ENCODE measurements at regions not wholly inside any gene's neighbourhood (a gene's known extent, or its start where the extent isn't known, plus 50 kb on each side); places are given as distances from the start of the nearest gene placed in this dataset.

DNA sequence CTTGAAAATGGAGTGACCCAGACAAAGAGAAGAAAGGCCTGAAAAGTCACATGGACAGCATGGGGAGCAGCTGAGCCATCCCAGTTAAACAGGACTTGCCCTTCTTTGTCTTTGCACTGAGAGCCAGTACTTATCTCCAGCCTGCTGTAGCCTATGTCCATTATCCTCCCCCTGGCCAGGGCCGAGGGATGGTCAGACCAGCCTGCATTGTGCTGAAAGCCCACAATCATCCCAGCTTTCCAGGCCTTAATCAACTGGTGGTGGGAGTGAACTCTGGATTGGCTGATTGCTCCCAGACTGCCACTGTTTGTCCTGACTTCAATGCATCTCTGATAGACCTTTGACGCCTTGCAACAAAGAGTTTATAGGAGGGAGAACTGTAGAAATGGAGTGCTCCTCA lies 453.1 kb downstream of the EPHA5 start:
- TF ChIP-seq, protein P1, sequence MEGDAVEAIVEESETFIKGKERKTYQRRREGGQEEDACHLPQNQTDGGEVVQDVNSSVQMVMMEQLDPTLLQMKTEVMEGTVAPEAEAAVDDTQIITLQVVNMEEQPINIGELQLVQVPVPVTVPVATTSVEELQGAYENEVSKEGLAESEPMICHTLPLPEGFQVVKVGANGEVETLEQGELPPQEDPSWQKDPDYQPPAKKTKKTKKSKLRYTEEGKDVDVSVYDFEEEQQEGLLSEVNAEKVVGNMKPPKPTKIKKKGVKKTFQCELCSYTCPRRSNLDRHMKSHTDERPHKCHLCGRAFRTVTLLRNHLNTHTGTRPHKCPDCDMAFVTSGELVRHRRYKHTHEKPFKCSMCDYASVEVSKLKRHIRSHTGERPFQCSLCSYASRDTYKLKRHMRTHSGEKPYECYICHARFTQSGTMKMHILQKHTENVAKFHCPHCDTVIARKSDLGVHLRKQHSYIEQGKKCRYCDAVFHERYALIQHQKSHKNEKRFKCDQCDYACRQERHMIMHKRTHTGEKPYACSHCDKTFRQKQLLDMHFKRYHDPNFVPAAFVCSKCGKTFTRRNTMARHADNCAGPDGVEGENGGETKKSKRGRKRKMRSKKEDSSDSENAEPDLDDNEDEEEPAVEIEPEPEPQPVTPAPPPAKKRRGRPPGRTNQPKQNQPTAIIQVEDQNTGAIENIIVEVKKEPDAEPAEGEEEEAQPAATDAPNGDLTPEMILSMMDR (IDR thresholded peaks at IDR 0.05): no peak
- TF ChIP-seq EZH2 (IDR thresholded peaks at IDR 0.05; ENCODE audit: borderline replicate concordance, insufficient read depth, low read depth, low read length, poor library complexity, severe bottlenecking): no peak

Measured in B cell (primary cell).